ENCODE measurements at regions not wholly inside any gene's neighbourhood (a gene's known extent, or its start where the extent isn't known, plus 50 kb on each side); places are given as distances from the start of the nearest gene placed in this dataset.

DNA sequence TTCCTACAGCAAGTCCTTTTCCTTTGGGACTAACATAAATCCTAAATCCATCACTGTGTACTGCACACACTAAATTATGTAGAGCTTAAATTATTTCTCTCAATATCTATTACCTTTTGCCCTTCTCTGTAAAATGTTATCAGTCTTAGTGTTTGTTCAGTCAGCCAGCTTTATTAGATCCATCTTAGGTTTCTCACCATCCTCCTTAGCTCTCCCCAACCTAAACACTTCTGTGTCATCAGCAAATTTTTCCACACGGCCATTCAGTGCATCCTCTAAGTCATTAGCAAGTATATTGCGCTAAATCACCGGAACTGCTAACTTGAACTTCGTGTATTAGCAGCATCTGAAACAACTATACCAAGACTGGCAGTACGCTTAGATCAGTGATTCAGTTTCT is 142.1 kb upstream of the ZNF438 start:
- DNase-seq (ENCODE audit: low read depth), result no peak
- no peak overlapping the region for H3K4me3 ChIP-seq (ENCODE audit: low read depth, low read length)
- TF ChIP-seq, protein P1, sequence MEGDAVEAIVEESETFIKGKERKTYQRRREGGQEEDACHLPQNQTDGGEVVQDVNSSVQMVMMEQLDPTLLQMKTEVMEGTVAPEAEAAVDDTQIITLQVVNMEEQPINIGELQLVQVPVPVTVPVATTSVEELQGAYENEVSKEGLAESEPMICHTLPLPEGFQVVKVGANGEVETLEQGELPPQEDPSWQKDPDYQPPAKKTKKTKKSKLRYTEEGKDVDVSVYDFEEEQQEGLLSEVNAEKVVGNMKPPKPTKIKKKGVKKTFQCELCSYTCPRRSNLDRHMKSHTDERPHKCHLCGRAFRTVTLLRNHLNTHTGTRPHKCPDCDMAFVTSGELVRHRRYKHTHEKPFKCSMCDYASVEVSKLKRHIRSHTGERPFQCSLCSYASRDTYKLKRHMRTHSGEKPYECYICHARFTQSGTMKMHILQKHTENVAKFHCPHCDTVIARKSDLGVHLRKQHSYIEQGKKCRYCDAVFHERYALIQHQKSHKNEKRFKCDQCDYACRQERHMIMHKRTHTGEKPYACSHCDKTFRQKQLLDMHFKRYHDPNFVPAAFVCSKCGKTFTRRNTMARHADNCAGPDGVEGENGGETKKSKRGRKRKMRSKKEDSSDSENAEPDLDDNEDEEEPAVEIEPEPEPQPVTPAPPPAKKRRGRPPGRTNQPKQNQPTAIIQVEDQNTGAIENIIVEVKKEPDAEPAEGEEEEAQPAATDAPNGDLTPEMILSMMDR (conservative IDR thresholded peaks at IDR 0.05; ENCODE audit: low read depth, low read length), result no peak

DNA sequence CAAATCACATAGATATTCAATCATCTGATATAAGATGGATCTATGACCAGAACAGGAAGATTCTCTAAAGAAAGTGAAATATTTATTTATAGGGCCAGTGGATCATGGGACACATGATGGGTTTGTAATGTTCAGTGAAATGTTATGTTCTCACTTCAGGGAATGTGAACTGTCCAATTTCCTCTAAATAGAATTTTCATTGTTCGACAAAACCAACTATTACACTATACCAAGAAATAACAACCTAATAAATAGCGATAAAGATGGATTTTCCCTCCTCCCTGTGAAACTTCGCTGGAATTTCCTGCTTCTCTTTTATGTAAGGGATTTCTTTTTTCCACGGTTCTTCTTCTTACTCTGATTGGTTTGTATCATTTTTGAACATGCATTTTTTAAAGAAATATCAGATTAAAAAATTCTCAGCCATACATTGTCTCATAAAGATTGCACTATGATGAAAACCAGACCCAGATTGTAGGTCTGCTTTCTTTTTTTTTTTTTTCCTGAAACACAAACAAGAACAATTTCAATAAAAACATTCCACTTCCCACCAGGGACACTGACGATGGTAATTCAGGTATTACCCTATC is 139.8 kb upstream of the ZEB1 start:
- TF ChIP-seq, protein P1 (conservative IDR thresholded peaks at IDR 0.05; ENCODE audit: low read depth, low read length), result no peak
- no peak overlapping the region for H3K4me3 ChIP-seq (ENCODE audit: low read depth, low read length)
- DNase-seq (ENCODE audit: low read depth), result no peak

DNA sequence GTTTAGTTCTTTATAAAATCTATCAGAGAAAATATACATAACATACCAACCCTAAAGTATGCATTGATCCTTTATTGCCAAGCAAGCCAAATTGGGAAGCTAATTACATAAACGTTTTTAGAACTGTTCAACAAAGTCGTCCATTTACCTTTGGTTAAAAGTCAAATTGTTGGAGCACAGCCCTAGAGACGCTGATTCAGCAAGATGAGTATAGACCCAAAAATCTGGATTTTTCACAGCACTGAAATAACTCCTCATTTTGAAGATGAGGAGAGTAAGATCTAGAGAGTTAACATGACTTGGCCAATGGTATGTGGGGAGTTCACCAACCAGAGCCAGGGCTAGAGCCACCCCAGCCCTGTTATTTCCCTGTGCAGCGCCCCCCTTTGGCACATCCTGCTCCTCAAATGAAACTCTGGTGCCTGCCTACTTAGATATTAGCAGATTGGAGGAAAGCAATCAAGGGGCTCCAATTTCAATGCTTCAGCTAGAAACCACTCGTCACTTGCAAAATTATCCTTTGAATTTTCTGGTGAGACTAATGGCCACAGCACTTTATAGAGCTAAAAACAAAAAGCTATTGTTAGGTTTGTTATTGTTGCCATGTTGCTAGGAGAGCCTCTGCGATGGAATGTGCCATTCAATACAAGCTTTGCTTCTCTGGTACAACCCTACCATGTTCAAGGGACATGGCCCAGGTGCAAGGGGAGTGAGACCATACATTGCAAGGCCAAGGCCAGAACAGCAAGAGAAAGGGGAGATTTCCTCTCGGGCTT is 132.6 kb upstream of the ZEB1 start:
- H3K4me3 ChIP-seq (ENCODE audit: low read depth, low read length), result no peak overlapping the region
- TF ChIP-seq, protein P1 (conservative IDR thresholded peaks at IDR 0.05; ENCODE audit: low read depth, low read length), result peak; percentile 32
- DNase-seq (ENCODE audit: low read depth), result peak; percentile 19

DNA sequence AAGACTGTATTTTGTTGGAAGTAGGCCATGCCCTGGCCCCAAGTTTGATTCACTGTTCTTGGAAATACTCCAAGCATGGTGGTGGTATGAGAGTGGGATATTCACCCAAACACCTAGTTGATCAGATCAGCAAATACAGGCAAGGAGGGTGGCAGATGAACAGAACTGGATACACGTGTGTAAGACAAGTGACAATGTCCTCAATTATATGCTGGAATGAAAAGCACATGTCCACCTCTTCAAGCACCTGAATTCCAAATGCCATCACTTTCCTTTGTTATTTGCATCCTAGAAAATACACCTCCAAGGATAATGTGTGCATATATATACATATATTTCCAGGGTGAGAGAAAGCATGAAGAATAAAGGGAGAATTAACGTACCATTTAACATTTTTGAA is 131.8 kb upstream of the ZEB1 start:
- H3K4me3 ChIP-seq (ENCODE audit: low read depth, low read length), result no peak overlapping the region
- TF ChIP-seq, protein P1 (conservative IDR thresholded peaks at IDR 0.05; ENCODE audit: low read depth, low read length), result no peak
- no peak for DNase-seq (ENCODE audit: low read depth)

DNA sequence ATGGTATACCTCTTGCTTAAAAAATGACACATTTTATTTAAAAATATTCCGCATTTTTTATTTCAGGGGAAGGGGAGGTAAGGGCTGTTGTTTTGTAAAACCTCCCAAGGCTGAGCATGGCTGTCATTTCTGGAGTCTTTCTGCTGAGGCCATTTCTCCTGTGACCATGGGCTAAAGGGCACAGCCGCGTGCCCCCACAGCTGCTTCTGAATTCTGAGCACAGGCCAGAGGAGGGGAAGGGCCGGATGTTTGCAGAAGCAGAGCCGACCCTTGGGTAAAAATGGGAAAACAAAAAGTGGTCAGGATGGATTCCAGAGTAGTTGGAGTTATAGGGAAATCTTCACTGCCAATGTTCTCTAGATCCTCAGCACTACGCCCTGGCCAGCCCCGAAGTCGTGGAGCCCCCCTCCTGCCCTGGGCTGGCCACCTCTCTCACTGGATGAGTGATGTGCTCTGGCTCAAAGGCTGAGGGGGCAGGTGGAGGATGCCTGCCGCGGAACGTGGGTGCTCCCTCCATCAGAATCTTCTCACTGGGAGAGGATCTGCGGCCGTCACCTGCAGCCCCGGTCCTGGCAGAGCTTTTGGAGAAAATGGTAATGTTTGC is 131.3 kb upstream of the ZEB1 start:
- H3K4me3 ChIP-seq (ENCODE audit: low read depth, low read length), result no peak overlapping the region
- no peak for DNase-seq (ENCODE audit: low read depth)
- TF ChIP-seq, protein P1 (conservative IDR thresholded peaks at IDR 0.05; ENCODE audit: low read depth, low read length), result no peak

DNA sequence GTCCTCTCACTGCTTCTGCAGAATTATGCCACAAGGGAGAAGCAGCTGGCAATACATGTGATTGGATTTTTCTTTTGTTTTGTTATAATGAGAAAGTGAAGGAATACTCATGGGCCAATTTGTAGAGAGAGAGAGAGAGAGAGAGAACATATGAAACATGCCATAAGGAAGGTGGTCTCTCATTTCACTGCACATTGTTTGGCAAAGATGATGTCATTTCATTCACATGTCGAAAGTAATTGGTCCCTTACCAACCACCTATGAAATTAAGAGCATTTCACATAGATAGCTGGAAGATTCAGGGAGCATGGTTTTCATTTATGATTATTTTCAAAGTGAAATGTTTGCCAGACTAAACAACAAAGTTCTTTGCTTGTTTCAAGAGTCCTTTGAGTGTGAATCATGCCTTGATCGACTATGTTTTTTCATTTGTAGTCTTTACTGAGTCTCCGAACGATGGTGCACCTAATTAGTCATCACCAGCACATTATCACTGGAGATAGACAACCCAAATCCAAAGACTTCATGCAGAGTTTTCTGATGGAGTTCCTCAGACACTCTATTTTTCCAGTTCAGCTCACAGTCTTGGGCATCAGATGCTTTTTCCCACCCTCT is 130.1 kb upstream of the ZEB1 start:
- no peak for DNase-seq (ENCODE audit: low read depth)
- H3K4me3 ChIP-seq (ENCODE audit: low read depth, low read length), result no peak overlapping the region
- TF ChIP-seq, protein P1 (conservative IDR thresholded peaks at IDR 0.05; ENCODE audit: low read depth, low read length), result no peak

All from epithelial cell of proximal tubule (primary cell).